CD8-positive, alpha-beta memory T cell (primary cell): ENCODE measurements at regions not wholly inside any gene's neighbourhood (a gene's known extent, or its start where the extent isn't known, plus 50 kb on each side); places are given as distances from the start of the nearest gene placed in this dataset.

Source experiments
- CTCF ChIA-PET: fragments of 350-600 bp; sonication (Branson Sonifier 250); formaldehyde crosslinking; loops from one replicate; lab custom pipeline; 2021; ENCODE audit warnings: antibody characterized with exemption; lab: Charles Lee
- POLR2A ChIA-PET: fragments of 350-600 bp; sonication (Branson Sonifier 250); formaldehyde crosslinking; loops from one replicate; lab custom pipeline; 2021; ENCODE audit warnings: antibody characterized with exemption; lab: Charles Lee
- DNase-seq, 5 donors: peaks; one replicate each; pipeline versions ENCODE4 v3.0.0 to v3.0.0-alpha.2; 2020 to 2022; ENCODE audit warnings: mixed read lengths in 1 of 5
- H3K27ac ChIP-seq: one replicate; pipeline ENCODE4 v1.7.0; 2013; ENCODE audit warnings: low read depth, mild to moderate bottlenecking, low read length, moderate library complexity
- H3K27me3 ChIP-seq: 2 replicates; pipeline ENCODE4 v1.7.0; 2013; ENCODE audit warnings: low read length, mild to moderate bottlenecking; ENCODE audit not compliant: insufficient read depth, poor library complexity, severe bottlenecking
- H3K36me3 ChIP-seq: 2 replicates; pipeline ENCODE4 v1.7.0; 2013; ENCODE audit warnings: mild to moderate bottlenecking, low read length, moderate library complexity; ENCODE audit not compliant: insufficient read depth
- H3K4me1 ChIP-seq: 2 replicates; pipeline ENCODE4 v1.7.0; 2013; ENCODE audit warnings: mild to moderate bottlenecking, low read length, moderate library complexity; ENCODE audit not compliant: insufficient read depth
- H3K4me3 ChIP-seq: 2 replicates; pipeline ENCODE4 v1.7.0; 2013; ENCODE audit warnings: mild to moderate bottlenecking, low read length
- H3K9me3 ChIP-seq: 2 replicates; pipeline ENCODE4 v1.7.0; 2013; ENCODE audit warnings: mild to moderate bottlenecking, low read length
- H3K27ac Mint-ChIP-seq, 8 donors: one replicate each; pipeline ENCODE4 v1.8.0; 2020 to 2021; ENCODE audit warnings: mixed read lengths in 8 of 8, mild to moderate bottlenecking in 6 of 8, inconsistent platforms in 3 of 8, moderate library complexity in 3 of 8
- H3K27me3 Mint-ChIP-seq, 2 donors: one replicate each; pipeline ENCODE4 v1.8.0; 2020 to 2021; ENCODE audit warnings: mixed read lengths in 2 of 2, mild to moderate bottlenecking in 1 of 2, moderate library complexity in 1 of 2
- H3K36me3 Mint-ChIP-seq, 3 donors: one replicate each; pipeline ENCODE4 v1.8.0; 2020 to 2021; ENCODE audit warnings: mixed read lengths in 3 of 3, inconsistent platforms in 1 of 3, mild to moderate bottlenecking in 1 of 3
- H3K4me1 Mint-ChIP-seq, 3 donors: one replicate each; pipeline ENCODE4 v1.8.0; 2020 to 2021; ENCODE audit warnings: mixed read lengths in 3 of 3, inconsistent platforms in 1 of 3, mild to moderate bottlenecking in 1 of 3
- H3K4me3 Mint-ChIP-seq, 7 donors: one replicate each; pipeline ENCODE4 v1.8.0; 2020 to 2021; ENCODE audit warnings: mixed read lengths in 7 of 7, mild to moderate bottlenecking in 6 of 7, moderate library complexity in 4 of 7, inconsistent platforms in 2 of 7
- H3K9me3 Mint-ChIP-seq, 5 donors: one replicate each; pipeline ENCODE4 v1.8.0; 2020 to 2022; ENCODE audit warnings: mixed read lengths in 5 of 5, mild to moderate bottlenecking in 3 of 5, moderate library complexity in 2 of 5, inconsistent platforms in 1 of 5

GRCh38 chr9:31067418-31067817, 1317.0 kb upstream of the ACO1 start:
- ChIA-PET CTCF (no interaction called here), POLR2A (interaction anchor here (0.5 kb wide), 1 partner anchor 35 kb away, joined by 6 read pairs; no protein-coding TSS in a partner anchor)
- Mint-ChIP-seq H3K4me1 (no peaks in the 10 kb centered on the region), H3K36me3 (no peaks in the 10 kb centered on the region), H3K27ac (no peak overlapping the region), H3K9me3 (no peaks in the 10 kb centered on the region), H3K4me3 (no peak overlapping the region), H3K27me3 (peaks cover 2 to 8% of the 10 kb centered on the region in 2 donors)
- H3K4me1 ChIP-seq, result no peaks in the 10 kb centered on the region
- H3K27me3 ChIP-seq, result no peaks in the 10 kb centered on the region
- no peak overlapping the region for H3K4me3 ChIP-seq
- no peaks in the 10 kb centered on the region for H3K36me3 ChIP-seq
- DNase-seq, result no peak
- H3K27ac ChIP-seq, result no peak overlapping the region
- H3K9me3 ChIP-seq, result no peaks in the 10 kb centered on the region

GRCh38 chr9:31071606-31072286, 1312.7 kb upstream of the ACO1 start:
- Histone ChIP-seq H3K36me3 (no peaks in the 10 kb centered on the region), H3K4me3 (no peak overlapping the region), H3K27ac (no peak overlapping the region), H3K9me3 (no peaks in the 10 kb centered on the region), H3K4me1 (no peaks in the 10 kb centered on the region), H3K27me3 (no peaks in the 10 kb centered on the region)
- DNase-seq, result no peak
- Mint-ChIP-seq H3K4me1 (no peaks in the 10 kb centered on the region), H3K27me3 (peaks cover 2 to 5% of the 10 kb centered on the region in 2 donors), H3K36me3 (no peaks in the 10 kb centered on the region), H3K27ac (no peak overlapping the region), H3K4me3 (no peak overlapping the region), H3K9me3 (no peaks in the 10 kb centered on the region)
- ChIA-PET POLR2A (no interaction called here), CTCF (no interaction called here)

GRCh38 chr9:31078175-31078574, 1306.3 kb upstream of the ACO1 start:
- Mint-ChIP-seq H3K27me3 (no peaks in the 10 kb centered on the region), H3K27ac (no peak overlapping the region), H3K9me3 (no peaks in the 10 kb centered on the region), H3K36me3 (no peaks in the 10 kb centered on the region), H3K4me1 (no peaks in the 10 kb centered on the region), H3K4me3 (no peak overlapping the region)
- no peaks in the 10 kb centered on the region for H3K36me3 ChIP-seq
- H3K4me1 ChIP-seq, result no peaks in the 10 kb centered on the region
- H3K27ac ChIP-seq, result no peak overlapping the region
- no peaks in the 10 kb centered on the region for H3K27me3 ChIP-seq
- H3K9me3 ChIP-seq, result no peaks in the 10 kb centered on the region
- no peak for DNase-seq
- H3K4me3 ChIP-seq, result no peak overlapping the region
- ChIA-PET CTCF (no interaction called here), POLR2A (no interaction called here)

GRCh38 chr9:31084350-31084749, 1300.1 kb upstream of the ACO1 start:
- Histone ChIP-seq H3K4me1 (no peaks in the 10 kb centered on the region), H3K27ac (no peak overlapping the region), H3K4me3 (no peak overlapping the region), H3K9me3 (no peaks in the 10 kb centered on the region), H3K27me3 (no peaks in the 10 kb centered on the region), H3K36me3 (no peaks in the 10 kb centered on the region)
- Mint-ChIP-seq H3K36me3 (no peaks in the 10 kb centered on the region), H3K9me3 (no peaks in the 10 kb centered on the region), H3K4me1 (no peaks in the 10 kb centered on the region), H3K27me3 (no peaks in the 10 kb centered on the region), H3K4me3 (no peak overlapping the region), H3K27ac (no peak overlapping the region)
- ChIA-PET POLR2A (no interaction called here), CTCF (no interaction called here)
- DNase-seq, result no peak

- Histone ChIP-seq H3K9me3 (no peaks in the 10 kb centered on the region), H3K36me3 (no peaks in the 10 kb centered on the region), H3K27ac (no peak overlapping the region), H3K4me3 (no peak overlapping the region), H3K4me1 (no peaks in the 10 kb centered on the region), H3K27me3 (no peaks in the 10 kb centered on the region)
- ChIA-PET CTCF (interaction anchor here (0.9 kb wide), 1 partner anchor 30 kb away, joined by 4 read pairs; no protein-coding TSS in a partner anchor), POLR2A (no interaction called here)
- Mint-ChIP-seq H3K9me3 (no peaks in the 10 kb centered on the region), H3K4me3 (no peak overlapping the region), H3K4me1 (no peaks in the 10 kb centered on the region), H3K36me3 (no peaks in the 10 kb centered on the region), H3K27me3 (peaks cover 4 to 5% of the 10 kb centered on the region in 2 donors), H3K27ac (no peak overlapping the region)
- DNase-seq, result no peak
Observed at GRCh38 chr9:31089549-31090221, 1294.8 kb upstream of the ACO1 start.

- Histone ChIP-seq H3K36me3 (no peaks in the 10 kb centered on the region), H3K27ac (no peak overlapping the region), H3K27me3 (no peaks in the 10 kb centered on the region), H3K4me1 (no peaks in the 10 kb centered on the region), H3K4me3 (no peak overlapping the region), H3K9me3 (no peaks in the 10 kb centered on the region)
- no peaks in the 10 kb centered on the region for H3K9me3 Mint-ChIP-seq
- no peak for DNase-seq
- ChIA-PET POLR2A (no interaction called here), CTCF (no interaction called here)
- no peaks in the 10 kb centered on the region for H3K36me3 Mint-ChIP-seq
- peaks cover 0 to 4% of the 10 kb centered on the region in 2 donors for H3K27me3 Mint-ChIP-seq
- H3K4me3 Mint-ChIP-seq, result no peak overlapping the region
- H3K4me1 Mint-ChIP-seq, result no peaks in the 10 kb centered on the region
- H3K27ac Mint-ChIP-seq, result no peak overlapping the region
Observed at GRCh38 chr9:31100311-31100710, 1284.1 kb upstream of the ACO1 start.

GRCh38 chr9:31103836-31104235, 1280.6 kb upstream of the ACO1 start:
- H3K27ac Mint-ChIP-seq, result no peak overlapping the region
- H3K36me3 Mint-ChIP-seq, result no peaks in the 10 kb centered on the region
- no peaks in the 10 kb centered on the region for H3K9me3 Mint-ChIP-seq
- ChIA-PET CTCF (no interaction called here), POLR2A (no interaction called here)
- peaks cover 0 to 1% of the 10 kb centered on the region in 2 donors for H3K27me3 Mint-ChIP-seq
- Histone ChIP-seq H3K4me1 (no peaks in the 10 kb centered on the region), H3K36me3 (no peaks in the 10 kb centered on the region), H3K9me3 (no peaks in the 10 kb centered on the region), H3K4me3 (no peak overlapping the region), H3K27me3 (no peaks in the 10 kb centered on the region), H3K27ac (no peak overlapping the region)
- DNase-seq, result no peak
- H3K4me3 Mint-ChIP-seq, result no peak overlapping the region
- no peaks in the 10 kb centered on the region for H3K4me1 Mint-ChIP-seq

- Mint-ChIP-seq H3K9me3 (no peaks in the 10 kb centered on the region), H3K27ac (no peak overlapping the region), H3K4me1 (no peaks in the 10 kb centered on the region), H3K4me3 (no peak overlapping the region), H3K36me3 (no peaks in the 10 kb centered on the region), H3K27me3 (peaks cover 0 to 1% of the 10 kb centered on the region in 2 donors)
- Histone ChIP-seq H3K27ac (no peak overlapping the region), H3K4me3 (no peak overlapping the region), H3K4me1 (no peaks in the 10 kb centered on the region), H3K9me3 (no peaks in the 10 kb centered on the region), H3K27me3 (no peaks in the 10 kb centered on the region), H3K36me3 (no peaks in the 10 kb centered on the region)
- CTCF ChIA-PET, result no interaction called here
- DNase-seq, result no peak
- POLR2A ChIA-PET, result no interaction called here
Observed at GRCh38 chr9:31104249-31104648, 1280.2 kb upstream of the ACO1 start.
